ENCODE measurements at regions not wholly inside any gene's neighbourhood (a gene's known extent, or its start where the extent isn't known, plus 50 kb on each side); places are given as distances from the start of the nearest gene placed in this dataset.

- no peak overlapping the region for H3K18ac ChIP-seq (ENCODE audit: extremely low read depth, low read length)
- no peaks in the 10 kb centered on the region for H3K27me3 ChIP-seq (replicated peaks in 1 of 4; ENCODE audit: control insufficient read depth in 3 of 4, extremely low read depth in 1 of 4, insufficient read depth in 3 of 4, low read length in 3 of 4)
- no peak overlapping the region for H4K91ac ChIP-seq (replicated peaks; ENCODE audit: insufficient read length, low read length)
- H3K9ac ChIP-seq (replicated peaks in 1 of 4; ENCODE audit: extremely low read depth in 1 of 4, low read depth in 3 of 4, low read length in 3 of 4) = no peak overlapping the region
- H3K14ac ChIP-seq (ENCODE audit: insufficient read length) = no peak overlapping the region
- H2BK15ac ChIP-seq (ENCODE audit: low read length) = no peak overlapping the region
- H3K4me1 ChIP-seq (replicated peaks in 1 of 4; ENCODE audit: control insufficient read depth in 3 of 4, insufficient read depth in 4 of 4, low read length in 3 of 4) = no peaks in the 10 kb centered on the region
- no peak overlapping the region for H3K4me3 ChIP-seq (ENCODE audit: extremely low read depth in 1 of 4, insufficient read depth in 2 of 4, low read depth in 3 of 4, low read length in 4 of 4)
- no peak overlapping the region for H2BK120ac ChIP-seq (replicated peaks; ENCODE audit: low read depth, low read length)
- WGBS, 2 experiments (ENCODE audit: extremely low coverage in 1 of 2, insufficient coverage in 1 of 2, insufficient read length in 1 of 2, insufficient replicate concordance in 2 of 2, low coverage in 1 of 2, low lambda C conversion rate in 2 of 2, missing lambda C conversion rate in 1 of 2) = 65% methylated on average over 4 of the region's 4 CpGs; no CpG with 5 or more reads in 1 of the 2 experiments
- H3K23ac ChIP-seq (ENCODE audit: insufficient read length) = no peak overlapping the region
- H3K4ac ChIP-seq (replicated peaks; ENCODE audit: insufficient read length, low read depth, low read length) = no peak overlapping the region
- H3K9me3 ChIP-seq (ENCODE audit: insufficient read depth in 2 of 2, low read depth in 1 of 2, low read length in 1 of 2) = peaks cover 0 to 9% of the 10 kb centered on the region in 2 experiments; a peak in 2 of 4 replicates
- no peak overlapping the region for H3K56ac ChIP-seq (replicated peaks; ENCODE audit: insufficient read length, low read depth, low read length)
- no peaks in the 10 kb centered on the region for H3K23me2 ChIP-seq (ENCODE audit: low read depth, low read length)
- H2BK20ac ChIP-seq (ENCODE audit: low read length) = no peak overlapping the region
- no peak overlapping the region for H3K4me2 ChIP-seq (ENCODE audit: insufficient read depth in 1 of 2, low read depth in 2 of 2, low read length in 2 of 2)
- no peak overlapping the region for H4K5ac ChIP-seq (ENCODE audit: insufficient read length, low read depth, low read length)
- H4K20me1 ChIP-seq (replicated peaks in 1 of 2; ENCODE audit: control insufficient read depth in 1 of 2, insufficient read depth in 2 of 2, low read length in 2 of 2) = no peaks in the 10 kb centered on the region
- no peak overlapping the region for H4K8ac ChIP-seq (ENCODE audit: extremely low read depth, insufficient read depth, low read length)
- H3K79me1 ChIP-seq (ENCODE audit: low read depth, low read length) = no peaks in the 10 kb centered on the region
- H3K79me2 ChIP-seq (ENCODE audit: control insufficient read depth in 1 of 2, insufficient read depth in 2 of 2, low read length in 2 of 2) = no peaks in the 10 kb centered on the region
- no peak overlapping the region for H2AFZ ChIP-seq (ENCODE audit: low read length)
- ChIA-PET CTCF (ENCODE audit: partially characterized antibody) (no interaction called here), POLR2A (ENCODE audit: partially characterized antibody) (no interaction called here)
- H2BK5ac ChIP-seq (ENCODE audit: low read depth, low read length) = no peak overlapping the region
- TF ChIP-seq SUZ12 (IDR thresholded peaks at IDR 0.05; ENCODE audit: low read length) = no peak
- TF ChIP-seq CHD1 (IDR thresholded peaks at IDR 0.05; ENCODE audit: low read depth, low read length) = no peak
- TF ChIP-seq CEBPB (IDR thresholded peaks at IDR 0.05; ENCODE audit: low read depth, low read length) = no peak
- TF ChIP-seq KDM4A (IDR thresholded peaks at IDR 0.05; ENCODE audit: low read depth, low read length, severe bottlenecking) = no peak
- TF ChIP-seq SP2 (IDR thresholded peaks at IDR 0.05; ENCODE audit: low read length) = no peak
- no peak for TF ChIP-seq ASH2L (IDR thresholded peaks at IDR 0.05; ENCODE audit: low read length)
- TF ChIP-seq TAF1 (IDR thresholded peaks at IDR 0.05; ENCODE audit: low read depth, low read length) = no peak
- no peak for TF ChIP-seq SP1 (IDR thresholded peaks at IDR 0.05; ENCODE audit: low read depth, low read length)
- no peak overlapping the region for H3K27ac ChIP-seq (ENCODE audit: low read depth, low read length)
- no peak for FAIRE-seq
- H3K36me3 ChIP-seq (ENCODE audit: control insufficient read depth in 2 of 4, insufficient read depth in 4 of 4, low read length in 3 of 4) = no peaks in the 10 kb centered on the region
- DNase-seq (ENCODE audit: low read depth in 1 of 2, low spot score in 2 of 2) = no peak
- no peak overlapping the region for H2BK12ac ChIP-seq (ENCODE audit: low read depth, low read length)
- no peak overlapping the region for H2AK5ac ChIP-seq (ENCODE audit: low read depth, low read length)
These were observed 87.4 kb downstream of the ZXDA start for GRCh38 chrX:57822818-57823217.
